PC-9 (cell line): ENCODE measurements at regions not wholly inside any gene's neighbourhood (a gene's known extent, or its start where the extent isn't known, plus 50 kb on each side); places are given as distances from the start of the nearest gene placed in this dataset.

Experiments
- EZH2 ChIP-seq: fragments of 200-600 bp; sonication (generic); IDR thresholded peaks from 2 replicates; pipeline ENCODE4 v1.8.0; 2017; ENCODE audit warnings: antibody characterized with exemption, low read depth
- TF ChIP-seq, protein P1 (sequence below): fragments of 200-600 bp; sonication (generic); conservative IDR thresholded peaks from 2 replicates; pipeline ENCODE4 v1.6.1; 2017; ENCODE audit warnings: mixed run types, antibody characterized with exemption, mild to moderate bottlenecking, moderate library complexity

DNA sequence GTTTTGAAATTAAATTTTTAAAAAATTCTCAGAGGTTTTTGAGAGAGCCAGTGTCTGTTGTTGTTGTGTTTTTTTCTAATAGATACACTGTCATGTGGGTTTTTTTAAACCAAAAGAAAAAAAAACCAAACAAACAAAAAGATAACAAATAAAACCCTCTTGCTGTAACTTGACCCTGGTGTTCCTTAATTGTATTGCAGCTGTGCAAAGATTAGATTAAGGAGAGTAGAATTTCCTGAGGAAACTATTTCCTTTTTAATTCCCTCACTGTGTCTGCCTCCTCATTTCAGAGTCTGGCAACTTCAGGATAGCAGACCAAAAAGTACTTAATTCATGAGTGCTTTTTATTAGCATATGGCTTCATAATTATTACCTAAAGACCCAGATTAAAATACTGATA, 281.9 kb downstream of the EPM2A start:
- TF ChIP-seq, protein P1, sequence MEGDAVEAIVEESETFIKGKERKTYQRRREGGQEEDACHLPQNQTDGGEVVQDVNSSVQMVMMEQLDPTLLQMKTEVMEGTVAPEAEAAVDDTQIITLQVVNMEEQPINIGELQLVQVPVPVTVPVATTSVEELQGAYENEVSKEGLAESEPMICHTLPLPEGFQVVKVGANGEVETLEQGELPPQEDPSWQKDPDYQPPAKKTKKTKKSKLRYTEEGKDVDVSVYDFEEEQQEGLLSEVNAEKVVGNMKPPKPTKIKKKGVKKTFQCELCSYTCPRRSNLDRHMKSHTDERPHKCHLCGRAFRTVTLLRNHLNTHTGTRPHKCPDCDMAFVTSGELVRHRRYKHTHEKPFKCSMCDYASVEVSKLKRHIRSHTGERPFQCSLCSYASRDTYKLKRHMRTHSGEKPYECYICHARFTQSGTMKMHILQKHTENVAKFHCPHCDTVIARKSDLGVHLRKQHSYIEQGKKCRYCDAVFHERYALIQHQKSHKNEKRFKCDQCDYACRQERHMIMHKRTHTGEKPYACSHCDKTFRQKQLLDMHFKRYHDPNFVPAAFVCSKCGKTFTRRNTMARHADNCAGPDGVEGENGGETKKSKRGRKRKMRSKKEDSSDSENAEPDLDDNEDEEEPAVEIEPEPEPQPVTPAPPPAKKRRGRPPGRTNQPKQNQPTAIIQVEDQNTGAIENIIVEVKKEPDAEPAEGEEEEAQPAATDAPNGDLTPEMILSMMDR, result peak; percentile 66
- no peak for TF ChIP-seq EZH2
